Motor neuron (in vitro differentiated cells): ENCODE measurements at regions not wholly inside any gene's neighbourhood (a gene's known extent, or its start where the extent isn't known, plus 50 kb on each side); places are given as distances from the start of the nearest gene placed in this dataset.
"Not testable (repeated sequence)": the region's sequence is repeated elsewhere in the genome, so short reads cannot be mapped to it uniquely, and the experiment has no call there.

Experiments
- ATAC-seq, 8 experiments: fragments of 200-7000 bp; cut with Tn5 transposase; replicated peaks in 6 of 8; 2 replicates each; pipeline ENCODE4 v1.8.0; 2021; ENCODE audit warnings: mild to moderate bottlenecking in 8 of 8, moderate library complexity in 8 of 8
- H3K27ac ChIP-seq, 2 donors: fragments of 250-450 bp; sonication (Bioruptor Pico); 2 replicates each; pipeline ENCODE4 v1.9.0; 2021; ENCODE audit warnings: antibody characterized with exemption in 2 of 2, mild to moderate bottlenecking in 2 of 2, moderate library complexity in 1 of 2
- H3K4me1 ChIP-seq, 2 donors: fragments of 250-450 bp; sonication (Bioruptor Pico); replicated peaks in 1 of 2; 2 replicates each; pipeline ENCODE4 v1.6.1; 2021; ENCODE audit warnings: antibody characterized with exemption in 2 of 2, mild to moderate bottlenecking in 2 of 2, moderate library complexity in 1 of 2
- H3K4me3 ChIP-seq, 5 donors: fragments of 250-450 bp; sonication (Bioruptor Pico); 2 replicates each; pipeline ENCODE4 v1.9.0; 2021; ENCODE audit warnings: antibody characterized with exemption in 5 of 5, mild to moderate bottlenecking in 5 of 5, moderate library complexity in 4 of 5
- WGBS, 10 experiments: fragments of 450-650 bp; shearing (Covaris generic); methylation state at CpG; one replicate each; pipeline ENCODE4 v1.0.0; 2022; 5-methylcytosine and 5-hydroxymethylcytosine counted together
- in situ Hi-C, 9 experiments: fragments of 400-800 bp; cut with MboI; loops; one replicate each; pipeline ENCODE4 v1.15.0; 2021; ENCODE audit warnings: low sequenced_read_pairs in 9 of 9, low pct_unique_long_range_greater_than_20kb in 2 of 9; ENCODE audit not compliant: unreplicated experiment in 9 of 9

DNA sequence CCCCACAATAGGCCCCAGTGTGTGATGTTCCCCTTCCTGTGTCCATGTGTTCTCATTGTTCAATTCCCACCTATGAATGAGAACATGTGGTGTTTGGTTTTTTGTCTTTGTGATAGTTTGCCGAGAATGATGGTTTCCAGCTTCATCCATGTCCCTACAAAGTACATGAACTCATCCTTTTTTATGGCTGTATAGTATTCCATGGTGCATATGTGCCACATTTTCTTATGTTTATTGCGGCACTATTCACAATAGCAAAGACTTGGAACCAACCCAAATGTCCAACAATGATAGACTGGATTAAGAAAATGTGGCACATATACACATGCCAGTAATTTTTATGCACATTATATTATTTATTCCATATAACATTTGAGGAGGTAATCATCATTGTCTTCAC, 1743.6 kb upstream of the RAG2 start:
- H3K4me3 ChIP-seq, ATAC-seq, H3K4me1 ChIP-seq, H3K27ac ChIP-seq, in situ Hi-C loops: not testable (repeated sequence)
- 0 to 100% (median 67%) methylated on average over 1 of the region's 2 CpGs; no CpG with 5 or more reads in 3 of the 10 experiments for WGBS, 10 experiments

- no peak overlapping the region for H3K27ac ChIP-seq
- no peak for ATAC-seq
- 0 to 93% (median 50%) methylated on average over 1 to 7 of the region's 8 CpGs for WGBS, 10 experiments
Observed at GRCh38 chr11:38339835-38340440, 1741.9 kb upstream of the RAG2 start.

GRCh38 chr11:38338022-38338421, 1740.0 kb upstream of the RAG2 start:
- in situ Hi-C loops, H3K27ac ChIP-seq, ATAC-seq, H3K4me1 ChIP-seq, H3K4me3 ChIP-seq: not testable (repeated sequence)
- 0 to 93% (median 30%) methylated on average over 1 to 4 of the region's 5 CpGs; no CpG with 5 or more reads in 1 of the 10 experiments for WGBS, 10 experiments

More at GRCh38 chr11:38339835-38340440, 1741.9 kb upstream of the RAG2 start:
- H3K4me3 ChIP-seq = no peak overlapping the region
- in situ Hi-C loops = no loop called here
- no peaks in the 10 kb centered on the region for H3K4me1 ChIP-seq

- in situ Hi-C loops = no loop called here
- H3K4me1 ChIP-seq = no peaks in the 10 kb centered on the region
- 0 to 96% (median 51%) methylated on average over 1 to 3 of the region's 3 CpGs; no CpG with 5 or more reads in 2 of the 10 experiments for WGBS, 10 experiments
Observed at GRCh38 chr11:38332046-38332445, 1734.0 kb upstream of the RAG2 start.

DNA sequence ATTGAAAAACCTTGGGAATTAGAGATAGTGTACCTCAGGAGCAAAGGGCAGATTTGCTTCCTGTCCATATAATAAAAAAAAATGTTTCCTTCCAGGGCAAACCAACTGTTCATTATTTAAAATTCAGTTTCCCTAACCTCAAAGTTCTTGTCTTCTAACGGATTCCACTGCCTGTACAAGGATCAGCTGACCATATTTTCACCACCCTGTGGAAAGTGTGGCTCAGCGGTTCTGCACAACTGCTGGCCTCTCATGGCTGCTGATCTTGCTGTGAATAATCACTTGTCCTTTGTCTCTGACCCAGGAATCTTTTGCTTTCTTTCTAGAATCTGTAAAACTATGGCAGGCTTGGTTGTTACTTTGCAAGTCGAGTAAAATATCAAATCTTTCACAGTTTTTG, 1732.5 kb upstream of the RAG2 start:
- H3K27ac ChIP-seq = no peak overlapping the region
- in situ Hi-C loops = no loop called here
- no peak overlapping the region for H3K4me3 ChIP-seq
- no peak for ATAC-seq
- 0 to 93% (median 37%) methylated on average over 1 to 3 of the region's 3 CpGs for WGBS, 10 experiments
- H3K4me1 ChIP-seq = no peaks in the 10 kb centered on the region

More at GRCh38 chr11:38332046-38332445, 1734.0 kb upstream of the RAG2 start:
- Histone ChIP-seq H3K27ac (no peak overlapping the region), H3K4me3 (no peak overlapping the region)
- ATAC-seq = no peak

DNA sequence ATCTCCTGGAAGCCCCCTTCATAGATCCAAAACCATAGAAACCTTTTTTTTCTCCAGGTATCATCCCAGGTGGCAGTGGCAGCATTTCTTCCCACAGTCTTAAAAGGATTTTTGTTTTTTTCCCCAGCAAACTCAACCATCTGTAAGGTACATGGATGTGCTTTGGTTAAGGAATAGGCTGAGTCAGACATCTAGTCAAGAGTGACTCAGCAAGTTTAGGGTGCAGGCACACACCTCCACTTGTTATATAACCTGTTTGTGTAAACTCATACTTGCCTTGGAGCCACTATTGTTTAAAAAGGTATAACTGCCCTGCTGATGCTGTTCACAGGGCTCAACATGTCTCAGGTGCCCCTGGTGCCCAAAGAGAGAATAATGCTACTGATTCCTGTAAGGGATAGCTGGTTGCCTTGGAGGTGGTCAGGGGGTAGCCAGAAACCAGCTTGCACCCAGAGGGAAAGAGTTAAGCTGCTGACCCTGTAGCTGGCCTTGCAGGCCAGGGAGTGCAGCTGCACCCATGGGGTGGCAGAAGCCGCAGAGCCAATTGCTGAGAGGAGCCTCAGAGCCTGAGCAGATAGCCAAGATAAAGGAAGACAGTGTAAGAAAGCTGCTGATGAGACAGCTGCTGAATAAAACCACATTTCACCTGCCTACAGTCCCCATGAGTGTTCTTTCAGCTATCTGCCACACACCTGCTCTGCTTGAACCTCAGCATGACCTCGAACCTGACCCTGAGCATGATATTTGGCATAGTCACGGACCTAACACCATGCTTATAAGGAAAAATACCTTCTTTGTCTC, 1726.1 kb upstream of the RAG2 start:
- H3K4me3 ChIP-seq = no peak overlapping the region
- ATAC-seq = no peak
- 0 to 90% (median 25%) methylated on average over 1 to 3 of the region's 3 CpGs; no CpG with 5 or more reads in 4 of the 10 experiments for WGBS, 10 experiments
- H3K4me1 ChIP-seq = no peaks in the 10 kb centered on the region
- in situ Hi-C loops = no loop called here
- H3K27ac ChIP-seq = no peak overlapping the region

GRCh38 chr11:38315151-38315550, 1717.1 kb upstream of the RAG2 start:
- H3K4me3 ChIP-seq = no peak overlapping the region
- WGBS, 10 experiments = 0 to 100% (median 40%) methylated on average over 1 of the region's 1 CpG; no CpG with 5 or more reads in 5 of the 10 experiments
- ATAC-seq = no peak
- in situ Hi-C loops = no loop called here
- no peaks in the 10 kb centered on the region for H3K4me1 ChIP-seq
- no peak overlapping the region for H3K27ac ChIP-seq

GRCh38 chr11:38307455-38307854, 1709.4 kb upstream of the RAG2 start:
- Histone ChIP-seq H3K4me1 (peaks cover 0 to 6% of the 10 kb centered on the region in 2 donors), H3K4me3 (no peak overlapping the region), H3K27ac (no peak overlapping the region)
- no peak for ATAC-seq
- WGBS, 10 experiments = 0 to 100% (median 33%) methylated on average over 1 of the region's 1 CpG; no CpG with 5 or more reads in 5 of the 10 experiments
- in situ Hi-C loops = no loop called here

DNA sequence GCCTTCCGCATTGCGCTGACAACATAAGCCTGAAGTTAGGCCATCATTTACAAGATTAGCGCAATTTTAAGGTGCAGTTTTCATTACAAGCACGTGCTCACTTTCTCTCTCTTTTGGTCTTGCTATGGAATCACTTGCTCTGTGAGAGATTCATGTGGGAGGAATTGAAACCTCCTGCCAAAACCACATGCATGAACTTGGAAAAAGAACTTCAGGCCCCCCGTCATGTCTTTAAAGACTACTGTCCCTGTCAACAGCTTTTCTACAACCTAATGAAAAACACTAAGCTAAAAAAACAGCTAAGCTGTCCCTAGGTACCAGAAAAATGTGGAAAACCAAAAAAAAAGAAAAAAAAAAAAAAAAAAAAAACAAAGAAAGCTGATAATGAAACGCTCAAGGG, 1707.6 kb upstream of the RAG2 start:
- no peak overlapping the region for H3K27ac ChIP-seq
- ATAC-seq = no peak
- 13 to 92% (median 72%) methylated on average over 2 to 6 of the region's 6 CpGs for WGBS, 10 experiments
- in situ Hi-C loops = no loop called here
- H3K4me1 ChIP-seq = peaks cover 0 to 6% of the 10 kb centered on the region in 2 donors
- no peak overlapping the region for H3K4me3 ChIP-seq

DNA sequence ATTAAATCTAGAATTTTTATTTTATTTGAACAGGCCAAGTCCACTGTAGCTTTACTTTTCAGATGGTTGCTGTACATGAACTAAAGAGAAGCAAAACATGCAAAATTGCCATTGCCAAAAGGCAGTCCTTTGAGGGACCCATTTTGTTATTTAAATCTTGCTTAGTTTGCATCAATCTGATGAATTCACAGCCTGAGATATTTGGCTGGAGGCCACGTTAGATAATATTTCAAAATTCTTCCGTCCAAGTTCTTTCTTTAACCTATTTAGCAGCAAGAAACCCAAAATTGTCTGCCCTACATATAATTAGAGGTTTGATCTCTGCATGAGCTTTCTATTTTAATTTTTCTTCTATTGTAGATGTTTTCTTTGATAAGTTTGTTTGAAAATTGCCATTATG, 1706.9 kb upstream of the RAG2 start:
- H3K4me1 ChIP-seq = peaks cover 0 to 6% of the 10 kb centered on the region in 2 donors
- in situ Hi-C loops = no loop called here
- no peak for ATAC-seq
- 0 to 93% (median 38%) methylated on average over 1 to 2 of the region's 2 CpGs; no CpG with 5 or more reads in 1 of the 10 experiments for WGBS, 10 experiments
- H3K27ac ChIP-seq = no peak overlapping the region
- H3K4me3 ChIP-seq = no peak overlapping the region

- Histone ChIP-seq H3K4me3 (no peak overlapping the region), H3K4me1 (peaks cover 0 to 6% of the 10 kb centered on the region in 2 donors), H3K27ac (no peak overlapping the region)
- in situ Hi-C loops = no loop called here
- 0 to 45% (median 0%) methylated on average over 1 of the region's 1 CpG; no CpG with 5 or more reads in 2 of the 10 experiments for WGBS, 10 experiments
- ATAC-seq = no peak
Observed at GRCh38 chr11:38302564-38302963, 1704.5 kb upstream of the RAG2 start.

GRCh38 chr11:38300570-38300969, 1702.5 kb upstream of the RAG2 start:
- Histone ChIP-seq H3K4me1 (no peaks in the 10 kb centered on the region), H3K27ac (no peak overlapping the region), H3K4me3 (no peak overlapping the region)
- ATAC-seq = no peak
- 5 to 100% (median 61%) methylated on average over 1 to 2 of the region's 2 CpGs; no CpG with 5 or more reads in 1 of the 10 experiments for WGBS, 10 experiments
- in situ Hi-C loops = no loop called here

GRCh38 chr11:38296211-38296776, 1698.3 kb upstream of the RAG2 start:
- no peak overlapping the region for H3K27ac ChIP-seq
- WGBS, 10 experiments = 20 to 100% (median 95%) methylated on average over 1 to 15 of the region's 33 CpGs; no CpG with 5 or more reads in 5 of the 10 experiments
- no peaks in the 10 kb centered on the region for H3K4me1 ChIP-seq
- in situ Hi-C loops = no loop called here
- H3K4me3 ChIP-seq = no peak overlapping the region
- ATAC-seq = no peak
